NCI-H524 (cell line): ENCODE measurements at regions not wholly inside any gene's neighbourhood (a gene's known extent, or its start where the extent isn't known, plus 50 kb on each side); places are given as distances from the start of the nearest gene placed in this dataset.

Experiments used
- DNase-seq, 2 experiments: peaks; one replicate each; lab custom pipeline; 2025; lab: John Stamatoyannopoulos, UW

DNA sequence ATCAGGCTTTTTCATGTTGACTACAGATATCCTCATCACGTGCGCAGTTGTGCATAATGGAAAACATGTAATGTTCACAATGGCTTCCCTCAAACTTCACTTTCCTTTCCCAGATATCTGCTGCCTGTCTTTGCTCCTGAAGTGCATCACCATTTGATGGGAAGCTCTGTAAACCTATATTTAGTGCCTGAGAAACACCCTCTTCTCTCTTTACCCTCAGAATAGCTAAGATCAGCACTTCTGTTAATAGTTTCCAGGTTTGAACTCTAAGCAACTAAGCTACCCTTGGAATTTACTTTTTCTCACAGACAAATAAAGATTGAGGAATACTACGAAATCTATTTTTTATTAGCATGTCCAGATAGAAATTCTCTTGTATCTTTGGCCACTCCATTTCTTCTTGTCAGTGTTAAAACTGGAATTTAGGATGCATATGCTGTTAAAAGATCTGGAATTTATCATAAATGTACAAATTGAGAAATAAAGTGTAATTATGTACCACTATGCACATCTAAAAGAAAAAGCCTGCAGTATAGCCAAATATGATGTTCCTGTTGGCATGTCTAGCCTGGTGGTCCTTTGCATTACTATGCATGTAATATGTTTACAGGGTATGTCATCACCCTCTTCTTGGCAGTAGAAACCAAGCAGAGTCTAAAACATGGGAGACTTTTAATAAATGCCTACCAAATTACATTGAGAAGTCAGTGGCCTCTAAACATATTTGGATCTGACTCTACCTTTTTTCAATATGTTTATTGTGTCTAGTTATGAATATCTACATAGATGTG is 278.7 kb downstream of the FIGN start:
- DNase-seq, result no peak

DNA sequence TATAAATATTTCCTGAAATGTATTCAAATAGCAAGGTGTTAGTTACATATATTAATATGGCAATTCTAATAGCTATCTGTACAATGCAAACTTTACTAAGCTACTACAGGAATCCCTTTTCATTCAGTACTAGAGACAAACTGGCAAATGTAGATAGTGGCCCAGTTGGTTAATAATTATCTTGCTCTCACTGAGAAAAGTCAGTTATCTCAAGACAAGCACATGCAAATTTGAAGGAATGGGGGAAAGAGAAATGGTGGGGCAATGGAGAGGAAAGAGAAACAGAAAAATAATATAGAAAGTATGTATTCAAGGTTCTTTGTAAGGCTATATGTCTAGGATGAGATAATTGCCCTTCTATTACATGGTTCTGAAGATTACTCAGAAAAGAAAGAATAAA is 280.0 kb downstream of the FIGN start:
- DNase-seq, result no peak

DNA sequence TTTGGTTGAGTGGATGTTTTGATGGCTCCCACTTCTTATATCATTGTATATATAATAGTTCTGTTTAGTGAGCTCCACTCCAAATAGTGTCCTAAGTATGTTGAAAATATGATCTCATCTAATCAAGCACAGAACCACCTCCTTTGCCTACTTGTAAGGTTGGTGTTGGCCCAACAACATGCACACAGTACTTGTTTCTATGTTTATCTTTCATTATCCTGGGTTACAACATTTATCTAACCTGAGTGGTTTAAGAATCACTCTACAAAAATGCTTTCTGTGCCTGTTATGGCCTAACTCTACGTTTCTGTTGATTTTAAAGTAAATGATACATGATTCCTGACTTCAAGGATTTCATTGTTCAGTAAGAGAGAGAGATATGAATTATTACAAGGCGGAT is 281.9 kb downstream of the FIGN start:
- DNase-seq, result no peak

DNA sequence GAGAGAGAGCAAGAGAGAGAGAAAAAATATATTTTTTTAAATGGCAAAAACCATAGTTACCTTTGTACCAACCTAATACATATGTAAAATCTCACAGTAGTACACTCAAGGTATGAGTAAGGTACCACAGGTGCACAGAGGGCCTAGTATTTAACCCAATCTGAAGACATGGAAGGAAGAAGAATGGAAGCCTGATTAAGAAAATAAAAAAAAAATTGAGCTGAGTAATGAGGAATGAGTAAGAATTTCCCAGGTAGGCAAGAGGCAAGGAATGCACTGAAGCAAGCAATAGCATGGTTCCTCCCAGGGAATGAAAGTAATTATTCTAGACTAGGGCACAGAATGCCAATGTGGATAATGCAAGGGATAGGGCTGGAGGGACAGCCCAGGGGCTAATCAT is 294.2 kb downstream of the FIGN start:
- no peak for DNase-seq

DNA sequence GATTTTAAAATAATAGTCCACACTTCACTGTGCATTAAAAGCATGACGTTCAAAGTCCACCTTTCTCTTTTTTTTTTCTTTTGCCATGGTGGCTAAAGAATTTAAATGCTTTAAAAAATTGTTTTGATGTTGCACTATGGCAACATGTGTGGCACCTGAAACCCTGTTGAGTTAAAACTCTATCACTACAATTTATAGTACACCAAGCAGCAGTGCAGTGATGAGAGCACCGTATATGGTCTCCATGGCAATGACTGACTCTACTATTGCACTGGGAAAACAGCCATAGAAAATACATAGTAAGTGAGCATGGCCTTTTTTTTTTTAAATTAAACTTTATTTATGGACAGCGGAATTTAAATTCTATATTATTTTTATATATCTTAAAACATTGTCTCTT is 298.8 kb downstream of the FIGN start:
- DNase-seq, result no peak

DNA sequence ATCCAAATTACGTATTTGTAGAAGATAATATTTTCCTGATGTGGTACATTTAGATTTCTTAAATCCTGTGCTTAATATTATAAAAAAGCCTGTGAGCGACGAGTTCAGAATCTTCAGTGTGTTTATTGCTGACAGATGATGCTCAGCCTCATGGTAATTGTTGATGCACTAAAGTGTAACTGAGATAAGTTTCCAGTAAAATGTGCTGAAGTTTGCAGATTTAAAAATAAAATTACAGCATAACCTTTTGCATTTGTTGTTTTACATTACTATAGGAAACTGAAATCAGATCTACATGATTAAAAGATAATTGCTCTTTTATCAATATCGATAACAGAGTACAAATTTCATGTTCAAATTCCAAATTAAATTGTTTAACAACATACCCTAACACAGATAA is 307.6 kb downstream of the FIGN start:
- no peak for DNase-seq

DNA sequence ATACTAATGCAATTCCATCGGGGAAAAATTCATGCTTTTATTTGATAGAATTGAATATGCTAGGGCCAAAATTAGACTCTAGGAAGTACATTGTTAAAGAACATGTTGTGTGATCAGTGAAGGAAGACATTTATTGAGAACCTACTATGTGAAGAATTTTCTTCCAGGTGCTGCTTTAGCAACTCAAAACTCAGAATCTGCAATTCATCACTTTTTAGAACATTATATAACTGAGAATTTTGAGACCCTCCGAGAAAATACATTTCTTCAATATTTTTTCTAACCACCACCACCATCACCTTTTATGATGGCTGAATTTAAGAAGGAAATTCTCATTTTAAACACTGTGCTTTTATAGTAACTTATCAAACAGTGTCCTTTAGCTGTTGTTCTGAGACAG is 315.2 kb downstream of the FIGN start:
- no peak for DNase-seq

DNA sequence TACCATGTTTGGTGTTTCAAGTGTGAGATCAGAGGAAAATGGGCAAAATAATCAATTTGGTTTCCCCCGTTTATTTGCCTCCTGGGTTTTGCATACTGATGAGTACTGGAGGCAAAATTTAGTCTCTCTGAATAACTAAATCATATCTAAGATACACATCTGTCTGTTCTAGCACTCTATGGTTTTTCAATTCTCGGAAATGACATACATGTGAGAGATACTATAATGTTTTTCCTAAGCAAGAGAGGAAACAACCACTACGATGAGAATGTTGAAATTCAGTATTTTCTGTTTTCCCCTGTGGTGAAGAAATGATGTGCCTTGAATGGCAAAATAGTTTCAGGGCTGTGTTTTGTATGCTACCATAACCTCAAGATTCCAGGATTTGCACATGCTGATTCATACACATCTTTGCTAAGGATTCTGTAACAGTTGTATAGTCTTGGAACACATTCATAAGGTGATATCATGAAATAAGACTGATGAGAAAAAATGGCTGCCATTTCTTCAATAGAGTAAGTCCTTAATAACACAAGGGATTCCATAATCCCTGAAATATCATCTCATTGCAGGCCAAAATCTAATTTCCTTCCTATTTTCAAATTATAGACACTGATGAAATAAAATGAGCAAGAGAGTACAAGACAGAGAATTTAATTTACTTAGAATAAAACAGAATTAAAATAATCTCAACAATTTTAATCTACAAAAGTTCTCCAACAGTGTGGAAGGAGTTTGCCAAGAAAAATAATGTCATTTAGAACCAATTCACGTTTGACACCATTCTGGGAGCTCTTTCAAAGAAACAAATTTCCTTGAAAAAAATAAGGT is 316.6 kb downstream of the FIGN start:
- no peak for DNase-seq

DNA sequence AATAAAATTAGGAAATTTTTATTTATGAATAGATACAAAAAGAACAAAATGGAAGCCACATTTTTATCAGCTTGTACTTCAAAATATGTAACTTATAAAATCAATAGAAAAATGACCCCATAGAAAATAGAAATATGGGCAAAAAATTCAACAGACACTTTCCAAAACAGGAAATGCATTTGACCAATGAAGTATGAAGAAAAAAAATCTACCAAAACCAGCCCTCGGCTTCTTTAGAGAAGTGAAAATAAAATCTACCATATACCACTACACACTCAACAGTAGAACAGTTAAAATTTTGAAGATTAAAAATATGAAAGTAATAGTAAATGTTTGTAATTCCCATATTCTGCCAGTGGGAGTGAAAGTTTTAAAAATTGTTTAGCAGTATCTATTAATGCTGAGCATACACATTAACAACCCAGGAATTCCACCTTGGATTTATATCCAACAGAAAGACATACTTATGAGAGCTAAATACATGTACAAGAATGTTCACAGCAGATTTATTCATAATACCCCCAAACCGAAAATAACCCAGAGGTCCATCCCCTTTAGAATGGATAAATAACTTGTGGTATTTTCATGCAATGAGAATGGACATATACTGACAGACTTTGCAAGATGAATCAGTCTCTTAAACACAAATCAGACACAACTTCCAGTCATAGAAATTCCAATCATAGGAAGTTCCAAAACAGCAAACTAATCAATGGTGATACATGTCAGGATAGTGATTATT is 318.0 kb downstream of the FIGN start:
- DNase-seq, result no peak

DNA sequence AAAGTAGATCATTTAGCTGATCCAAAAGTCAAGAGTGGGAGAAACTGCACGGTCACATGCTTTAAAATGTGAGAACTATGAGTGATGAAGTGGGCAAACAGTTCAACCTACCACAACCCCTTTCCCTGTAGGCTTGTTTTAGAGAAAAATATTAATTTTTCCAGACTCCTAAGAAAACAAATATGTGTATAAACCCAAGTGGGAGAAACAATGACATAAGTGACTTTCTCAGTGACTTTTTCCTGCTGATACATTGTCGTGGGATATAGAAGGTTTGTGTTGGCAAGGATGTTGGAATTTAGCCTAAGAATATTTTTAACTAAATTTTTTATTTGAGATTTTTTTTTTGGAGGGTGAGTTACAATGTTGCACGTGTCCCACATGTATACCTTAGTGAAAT is 321.7 kb downstream of the FIGN start:
- DNase-seq, result no peak

DNA sequence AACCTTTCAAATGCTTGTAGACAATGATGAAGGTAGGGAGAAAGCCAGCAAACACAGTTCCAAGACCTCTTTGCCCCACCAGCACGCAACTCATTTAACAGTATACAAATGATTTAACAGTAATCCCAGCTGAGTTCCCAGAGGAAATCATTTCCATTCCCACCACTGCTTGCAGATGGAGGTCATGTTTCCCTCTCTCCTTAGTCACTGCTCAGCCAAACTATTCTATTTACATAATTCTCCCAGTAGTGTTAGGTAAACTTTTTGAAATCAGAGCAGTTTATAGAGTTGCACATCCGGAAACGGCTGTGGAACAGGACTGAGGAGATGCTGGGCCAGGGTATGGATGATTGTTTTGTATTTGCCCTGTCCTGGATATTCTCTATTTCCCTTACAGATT is 328.5 kb downstream of the FIGN start:
- DNase-seq, result no peak

DNA sequence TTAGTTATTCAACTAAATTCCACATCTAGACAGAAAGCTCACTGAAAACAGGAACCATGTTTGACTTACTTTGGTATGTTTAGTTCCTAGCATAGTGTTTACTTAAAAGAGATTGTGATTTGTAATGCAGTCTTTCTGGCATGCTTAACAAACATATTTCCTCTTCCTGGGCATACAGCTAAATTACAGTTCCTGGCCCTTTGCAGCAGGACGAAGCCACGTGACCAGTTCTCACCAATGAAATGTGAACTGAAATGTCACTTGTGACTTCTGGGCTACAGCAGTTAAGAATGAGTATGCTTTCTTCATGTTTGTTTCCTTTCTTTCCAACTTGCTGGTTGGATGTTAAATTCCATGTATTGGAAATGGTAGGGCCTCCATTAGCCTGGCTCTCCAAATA is 330.5 kb downstream of the FIGN start:
- no peak for DNase-seq

DNA sequence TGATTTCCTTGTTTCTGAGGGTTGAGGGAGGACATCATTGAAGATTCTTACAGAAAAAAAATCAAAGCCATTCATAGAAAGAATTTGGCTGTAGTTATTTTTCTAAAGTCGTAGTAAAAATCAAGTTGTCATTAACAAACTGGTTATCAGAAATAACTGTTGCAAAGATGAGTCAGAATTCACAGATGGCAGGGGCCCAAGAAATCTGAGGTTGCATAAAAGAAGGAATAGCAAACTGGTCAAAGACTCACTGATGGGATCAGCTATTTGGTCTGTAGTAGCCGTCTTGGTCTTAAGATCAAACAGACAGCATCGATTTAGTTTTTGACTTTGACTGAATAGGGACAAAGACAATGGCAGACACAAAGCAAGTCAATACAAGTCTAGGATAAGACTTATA is 334.3 kb downstream of the FIGN start:
- no peak for DNase-seq

DNA sequence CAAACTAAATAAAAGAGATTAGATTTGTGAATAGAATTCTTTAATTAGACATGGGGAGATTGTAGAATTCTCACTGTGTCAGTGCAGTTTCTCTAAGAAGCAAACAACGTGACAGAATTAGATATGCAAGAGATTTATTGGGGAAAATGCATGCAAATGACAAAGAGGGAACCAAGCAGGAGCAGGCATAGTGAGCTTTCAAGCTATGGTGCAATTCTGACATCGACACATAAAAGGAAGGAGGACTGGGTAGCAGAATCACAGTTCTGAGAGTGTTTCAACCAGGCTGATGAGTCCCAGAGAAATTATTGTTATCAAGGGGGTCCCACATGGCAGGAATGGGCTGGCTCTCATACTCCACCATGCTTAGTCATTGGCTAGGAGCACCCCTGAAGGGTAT is 338.4 kb downstream of the FIGN start:
- no peak for DNase-seq

DNA sequence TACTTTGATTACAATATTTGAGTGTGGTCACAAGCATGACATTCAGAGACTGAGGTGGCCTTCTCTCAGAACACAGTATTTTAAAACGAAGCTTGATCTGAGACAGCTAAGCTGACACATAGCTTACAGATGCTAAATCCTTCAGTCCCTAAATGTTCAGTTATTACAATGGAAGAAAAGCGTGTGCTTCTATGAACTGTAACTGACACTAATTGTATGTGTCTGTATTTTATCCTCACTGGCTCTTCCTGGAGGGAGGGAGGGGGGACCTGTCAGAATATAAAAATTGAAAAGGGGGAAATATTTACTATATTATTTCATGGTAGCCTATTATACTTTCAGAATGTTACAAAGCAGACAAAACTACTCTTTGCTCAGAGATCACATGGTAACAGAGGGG is 340.2 kb downstream of the FIGN start:
- DNase-seq, result no peak

DNA sequence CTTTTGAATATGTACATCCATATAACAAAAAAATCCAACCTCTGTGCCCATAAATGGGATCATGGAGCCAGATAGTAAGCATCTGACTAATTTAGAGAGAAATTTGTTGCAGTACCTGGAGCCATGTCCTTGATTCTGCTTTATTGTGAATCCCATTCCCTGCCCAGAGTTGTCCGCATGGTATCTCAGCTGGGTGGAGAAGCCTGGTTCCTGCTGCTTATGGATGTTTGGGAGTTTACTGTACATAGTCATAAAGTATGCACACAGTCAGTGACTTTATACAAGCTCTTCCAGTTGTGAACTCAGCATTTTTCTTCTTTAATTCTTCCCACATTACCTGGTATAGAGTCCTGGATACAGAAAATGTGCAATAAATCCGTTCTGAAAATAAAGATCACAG is 346.0 kb downstream of the FIGN start:
- DNase-seq, result no peak

DNA sequence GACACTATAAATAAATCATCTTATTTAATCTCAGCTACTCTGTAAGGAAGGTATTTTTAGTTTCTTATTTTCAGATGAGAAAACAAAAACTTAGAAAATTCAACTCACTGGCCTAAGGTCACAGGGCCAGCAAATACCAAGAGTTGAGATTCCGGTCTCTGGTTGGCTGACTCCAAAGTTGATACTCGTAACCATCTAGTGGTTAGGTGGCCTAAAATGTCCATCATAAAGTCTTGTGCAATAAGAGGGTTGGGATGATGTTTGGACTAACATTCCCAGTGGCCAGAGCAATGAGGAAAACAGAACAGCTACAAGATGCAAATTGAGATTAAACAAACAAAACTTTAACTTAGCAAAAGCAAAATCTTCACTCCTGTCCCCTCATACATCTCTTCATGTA is 360.3 kb downstream of the FIGN start:
- no peak for DNase-seq

DNA sequence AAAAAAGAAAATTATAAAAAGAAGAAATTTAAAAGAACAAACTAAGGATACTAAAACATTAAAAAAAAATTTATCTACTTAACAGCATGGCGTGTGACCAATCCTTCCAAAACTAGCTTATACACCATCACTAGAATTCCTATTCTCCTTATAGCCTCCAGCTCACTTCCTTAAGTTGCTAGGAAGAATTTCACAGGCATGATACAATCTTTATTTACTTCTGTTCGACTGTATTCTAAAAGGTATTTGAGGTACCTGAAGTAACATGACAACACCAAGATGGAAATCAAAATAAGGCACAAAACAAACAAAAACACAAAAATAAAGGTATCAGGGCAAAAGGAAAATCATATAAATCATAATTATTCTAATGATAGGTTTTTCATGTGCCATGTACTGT is 360.7 kb downstream of the FIGN start:
- DNase-seq, result no peak

DNA sequence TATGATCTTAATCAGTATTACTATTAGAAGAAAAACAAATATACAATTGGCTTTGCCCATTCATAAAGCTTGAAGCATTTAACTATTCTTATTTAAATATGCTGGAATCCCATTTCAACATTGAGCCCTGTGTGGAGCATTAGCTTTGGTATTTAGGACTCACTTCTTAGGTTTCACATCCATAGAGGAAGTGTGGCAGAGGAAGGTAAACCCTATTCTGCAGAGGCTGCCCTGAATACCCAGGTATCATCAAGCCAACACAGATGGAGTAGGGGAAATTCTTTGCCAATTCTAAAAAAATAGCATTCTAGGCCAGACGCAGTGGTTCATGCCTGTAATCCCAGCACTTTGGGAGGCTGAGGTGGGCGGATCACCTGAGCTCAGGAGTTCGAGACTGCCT is 361.5 kb downstream of the FIGN start:
- DNase-seq, result no peak

DNA sequence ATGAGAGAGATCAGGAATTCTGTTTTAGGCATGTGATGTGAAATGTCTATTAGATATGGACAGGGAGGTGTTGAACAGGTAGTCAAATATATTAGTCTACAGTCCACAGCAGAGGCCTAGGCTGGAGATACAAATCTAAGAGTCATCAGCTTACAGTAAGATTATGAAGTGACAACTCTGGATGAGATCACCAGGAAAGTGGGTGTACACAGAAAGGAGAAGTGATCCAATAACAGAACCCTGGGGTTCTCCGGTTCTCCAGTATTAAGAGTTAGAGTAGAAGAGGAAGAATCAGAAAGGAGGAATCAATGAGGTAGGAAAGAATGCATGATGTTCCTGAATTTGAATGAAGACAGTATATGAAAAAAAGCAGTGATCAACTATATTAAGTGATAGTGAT is 362.3 kb downstream of the FIGN start:
- no peak for DNase-seq

DNA sequence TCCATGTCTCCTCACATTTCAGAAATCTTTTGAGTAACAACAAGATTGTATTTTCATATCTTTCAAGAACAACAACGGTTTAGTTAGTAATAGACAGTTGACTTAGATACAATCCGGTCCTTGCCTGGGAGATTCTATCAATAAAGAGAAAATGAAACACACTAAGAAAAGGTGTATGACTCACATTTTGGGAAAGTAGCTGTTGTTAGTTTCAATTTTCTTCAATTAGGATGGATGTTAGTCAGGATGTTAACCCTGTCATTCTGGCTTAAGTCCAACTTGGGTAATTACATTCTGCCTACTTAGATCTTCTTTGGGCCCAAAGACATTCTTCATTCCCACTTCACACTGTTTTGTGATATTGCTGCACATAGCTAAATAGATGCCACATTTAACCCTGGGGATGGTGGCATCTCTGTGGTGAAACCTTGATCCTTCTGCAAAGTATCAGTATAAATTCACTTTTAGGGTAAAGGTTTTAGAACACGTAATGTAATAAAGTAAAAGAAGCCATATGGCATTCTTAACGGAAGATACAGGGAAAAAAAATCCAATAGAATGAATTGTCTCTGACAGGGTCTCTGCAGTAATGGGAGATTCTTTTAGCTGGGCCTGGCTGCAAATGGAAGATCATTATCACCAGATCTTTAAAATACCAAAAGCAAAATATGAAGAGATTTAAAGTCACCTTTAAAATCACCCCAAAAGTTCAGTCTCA is 365.5 kb downstream of the FIGN start:
- no peak for DNase-seq

DNA sequence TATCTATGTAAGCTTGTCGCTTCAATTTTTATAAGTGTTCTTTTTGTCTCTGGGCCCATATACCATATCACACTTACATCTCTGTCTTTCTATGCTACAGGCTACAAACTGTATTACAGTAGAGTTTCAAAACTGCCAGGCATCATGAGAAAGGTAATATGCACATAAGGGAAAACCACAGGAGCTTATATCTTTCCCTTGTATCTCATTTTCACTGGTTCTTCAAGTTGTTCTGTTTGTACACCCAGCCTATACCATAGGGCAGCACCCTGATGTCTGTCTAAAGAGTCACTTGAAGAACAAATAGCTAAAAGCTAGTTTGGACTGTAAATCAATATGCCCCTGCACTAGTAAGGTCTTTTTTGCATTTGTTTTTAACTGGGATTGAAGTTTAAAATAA is 366.7 kb downstream of the FIGN start:
- DNase-seq, result no peak
